ENCODE measurements at regions not wholly inside any gene's neighbourhood (a gene's known extent, or its start where the extent isn't known, plus 50 kb on each side); places are given as distances from the start of the nearest gene placed in this dataset.
"Not testable (repeated sequence)": the region's sequence is repeated elsewhere in the genome, so short reads cannot be mapped to it uniquely, and the experiment has no call there.

- no peak for DNase-seq
These were observed 104.5 kb upstream of the CHD1 start for GRCh38 chr5:99033014-99033900.

- DNase-seq, result no peak
These were observed 103.6 kb upstream of the CHD1 start for GRCh38 chr5:99032234-99033013.

- no peak for DNase-seq
These were observed 102.2 kb upstream of the CHD1 start for GRCh38 chr5:99030906-99031440.

- DNase-seq, result no peak
These were observed 100.4 kb upstream of the CHD1 start for GRCh38 chr5:99029172-99029571.

DNA sequence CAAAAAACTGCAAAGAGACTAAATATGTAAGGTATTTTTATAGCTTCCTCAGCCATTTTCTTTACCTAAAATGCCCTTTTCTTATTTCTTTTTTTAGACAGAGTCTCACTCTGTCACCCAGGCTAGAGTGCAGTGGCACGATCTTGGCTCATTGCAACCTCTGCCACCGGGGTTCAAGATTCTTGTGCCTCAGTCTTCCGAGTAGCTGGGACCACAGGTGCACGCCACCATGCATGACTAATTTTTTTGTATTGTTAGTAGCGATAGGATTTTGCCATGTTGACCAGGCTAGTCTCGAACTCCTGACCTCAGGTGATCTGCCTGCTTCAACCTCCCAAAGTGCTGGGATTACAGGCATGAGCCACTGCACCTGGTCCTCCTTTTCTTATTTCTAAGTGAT lies 99.4 kb upstream of the CHD1 start:
- DNase-seq, result not testable (repeated sequence)

DNA sequence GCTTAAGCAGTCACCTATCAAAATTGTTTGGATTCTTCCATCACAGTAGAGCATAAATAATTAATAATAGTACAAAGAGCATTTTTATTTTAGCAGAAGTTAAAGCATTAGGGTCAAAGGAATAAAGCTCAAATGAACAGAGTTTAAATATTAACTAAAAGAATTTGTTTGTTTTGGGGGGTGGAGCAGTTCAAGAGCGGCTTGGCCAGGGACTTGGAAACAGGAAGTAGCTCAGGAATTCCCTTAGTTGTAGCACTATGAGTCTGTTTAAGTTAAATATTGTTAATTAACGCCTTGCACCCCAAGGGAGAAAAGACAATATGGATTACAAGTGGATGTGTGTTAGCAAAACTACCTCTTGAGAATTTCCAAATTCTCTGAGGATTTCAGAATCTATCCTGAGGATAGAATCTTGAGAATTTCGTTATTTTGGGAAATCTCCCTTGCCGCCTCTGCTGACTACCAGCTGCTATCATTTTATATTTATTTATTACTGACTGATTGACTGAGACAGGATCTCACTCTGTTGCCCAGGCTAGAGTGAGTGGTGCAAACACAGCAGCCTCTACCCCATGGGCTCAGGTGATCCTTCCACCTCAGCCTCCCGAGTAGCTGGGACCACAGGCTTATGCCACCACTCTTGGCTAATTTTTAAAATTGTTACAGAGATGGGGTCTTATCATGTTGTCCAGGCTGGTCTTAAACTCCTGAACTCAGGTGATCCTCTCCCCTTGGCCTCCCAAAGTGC lies 96.7 kb upstream of the CHD1 start:
- no peak for DNase-seq

DNA sequence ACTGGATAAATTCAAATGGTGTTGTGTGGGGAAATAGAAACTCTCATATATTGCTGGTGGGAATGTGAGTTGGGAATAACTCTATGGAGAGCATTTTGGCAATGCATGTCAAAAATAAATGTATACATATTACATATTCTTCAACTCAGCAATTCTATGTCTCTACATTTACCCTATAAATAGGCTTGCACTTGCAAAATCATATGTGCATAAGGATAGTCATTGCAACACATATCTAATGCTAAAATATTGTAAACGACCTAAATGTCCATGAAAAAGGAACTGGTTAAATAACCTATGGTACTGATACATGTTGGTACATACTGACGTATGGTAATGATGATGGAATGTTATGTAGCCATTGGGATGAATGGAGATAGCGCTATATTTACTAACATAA lies 94.5 kb upstream of the CHD1 start:
- DNase-seq, result no peak

- DNase-seq, result no peak
These were observed 93.4 kb upstream of the CHD1 start for GRCh38 chr5:99022250-99022649.

GRCh38 chr5:99020698-99021048 lies 91.9 kb upstream of the CHD1 start:
- DNase-seq, result no peak

DNA sequence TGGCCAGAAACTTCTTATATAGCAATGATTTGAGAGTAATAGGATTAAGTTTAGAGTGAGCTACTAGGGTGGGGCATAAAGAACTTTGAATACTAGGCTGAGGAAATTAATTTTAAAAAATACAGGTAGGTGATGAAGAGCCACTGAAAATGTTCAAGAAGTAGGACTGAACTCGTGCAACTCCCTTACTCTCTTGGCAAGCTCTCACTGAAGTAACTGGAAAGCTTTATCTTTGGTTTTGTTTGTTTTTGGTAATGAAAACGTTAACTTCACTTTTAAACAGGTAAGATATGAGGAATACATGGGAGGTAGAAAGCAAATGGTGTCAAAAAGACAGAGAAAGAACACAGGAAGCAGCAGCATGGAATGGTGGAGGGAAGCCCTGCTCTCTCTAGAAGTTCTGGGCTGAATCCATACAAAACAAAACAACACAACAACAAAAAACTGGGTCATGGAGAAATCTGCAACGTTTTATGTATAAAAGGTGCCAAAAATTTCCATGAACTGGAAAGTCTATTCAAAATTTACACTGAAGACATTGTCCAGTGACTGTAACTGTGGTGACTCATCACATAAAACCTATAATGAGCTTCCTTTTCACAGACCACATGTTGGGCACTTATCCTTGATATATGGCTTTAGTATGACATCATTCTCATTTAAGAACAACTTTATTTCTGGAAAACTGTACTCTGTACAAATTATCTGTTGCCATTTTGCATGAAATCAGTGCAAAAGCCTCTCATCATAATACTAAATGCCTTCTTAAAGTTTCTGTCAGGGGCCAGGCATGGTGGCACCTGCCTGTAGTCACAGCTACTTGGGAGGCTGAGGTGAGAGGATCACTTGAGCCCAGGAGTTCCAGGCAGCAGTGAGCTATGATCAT lies 91.2 kb upstream of the CHD1 start:
- DNase-seq, result no peak

DNA sequence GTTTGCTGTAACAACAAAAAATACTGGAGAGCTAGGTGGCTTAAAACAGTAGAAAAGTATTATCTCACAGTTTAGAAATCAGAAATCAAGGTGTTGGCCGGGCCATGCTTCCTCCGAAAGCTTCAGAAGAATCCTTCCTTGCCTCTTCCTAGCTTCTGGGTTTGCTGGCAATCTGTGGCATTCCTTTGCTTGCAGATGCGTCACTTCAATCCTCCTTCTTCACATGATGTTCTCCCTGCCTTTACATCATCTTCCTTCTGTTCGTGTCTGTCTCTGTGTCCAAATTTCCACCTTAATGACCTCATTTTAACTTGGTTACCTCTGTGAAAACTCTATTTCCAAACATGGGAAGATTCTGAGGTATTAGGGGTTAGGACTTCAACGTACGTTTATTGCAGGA lies 90.4 kb upstream of the CHD1 start:
- no peak for DNase-seq

DNA sequence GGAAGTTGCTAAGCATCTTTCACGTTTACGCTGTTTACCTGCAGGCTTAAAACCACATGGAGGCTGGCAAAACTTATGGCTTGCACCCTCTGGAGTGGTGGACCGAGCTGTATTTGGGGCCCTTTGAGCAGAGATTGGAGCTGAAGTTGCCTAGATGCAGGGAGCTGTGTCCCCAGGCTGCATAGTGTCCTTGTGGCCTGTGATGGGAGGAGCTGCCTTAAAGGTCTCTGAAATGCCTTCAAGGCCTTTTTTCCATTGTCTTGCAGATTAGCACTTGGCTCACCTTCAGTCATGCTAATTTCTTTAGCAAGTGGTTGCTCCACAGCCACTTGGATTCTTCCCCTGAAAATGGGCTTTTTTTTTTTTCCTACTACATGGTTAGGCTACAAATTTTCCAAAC lies 81.5 kb upstream of the CHD1 start:
- DNase-seq, result no peak

DNA sequence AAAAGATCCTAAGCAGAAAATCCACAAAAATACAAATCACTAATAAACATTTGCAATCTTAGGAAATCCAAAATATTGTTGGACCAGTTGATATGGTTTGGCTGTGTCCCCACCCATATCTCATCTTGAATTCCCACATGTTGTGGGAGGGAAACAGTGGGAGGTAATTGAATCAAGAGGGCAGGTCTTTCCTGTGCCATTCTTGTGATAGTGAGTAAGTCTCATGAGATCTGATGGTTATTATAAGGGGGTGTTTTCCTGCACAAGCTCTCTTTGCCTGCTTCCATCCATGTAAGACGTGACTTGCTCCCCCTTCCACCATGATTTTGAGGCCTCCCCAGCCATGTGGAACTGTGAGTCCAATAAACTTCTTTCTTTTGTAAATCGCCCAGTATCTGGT lies 79.2 kb upstream of the CHD1 start:
- DNase-seq, result not testable (repeated sequence)

DNA sequence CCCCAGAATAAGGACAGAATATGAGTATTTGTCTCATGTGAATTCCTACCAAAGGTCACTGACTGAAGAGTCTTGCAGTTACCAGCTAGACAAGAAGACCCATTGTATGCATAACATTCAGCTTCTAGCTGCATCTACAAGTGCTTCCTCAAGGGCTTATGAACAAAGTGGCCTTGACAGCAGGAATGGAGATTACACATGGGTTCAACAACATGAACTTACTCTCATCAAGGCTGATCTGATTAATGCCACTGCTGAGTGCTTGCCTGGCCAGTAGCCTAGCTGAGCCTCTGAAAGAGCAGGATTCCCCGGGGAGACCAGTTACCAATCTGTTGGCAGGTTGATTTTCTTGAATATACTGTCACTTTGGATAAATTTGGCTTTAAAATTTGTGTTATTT lies 76.7 kb upstream of the CHD1 start:
- DNase-seq, result no peak

GRCh38 chr5:99004960-99005359 lies 76.2 kb upstream of the CHD1 start:
- DNase-seq, result no peak

DNA sequence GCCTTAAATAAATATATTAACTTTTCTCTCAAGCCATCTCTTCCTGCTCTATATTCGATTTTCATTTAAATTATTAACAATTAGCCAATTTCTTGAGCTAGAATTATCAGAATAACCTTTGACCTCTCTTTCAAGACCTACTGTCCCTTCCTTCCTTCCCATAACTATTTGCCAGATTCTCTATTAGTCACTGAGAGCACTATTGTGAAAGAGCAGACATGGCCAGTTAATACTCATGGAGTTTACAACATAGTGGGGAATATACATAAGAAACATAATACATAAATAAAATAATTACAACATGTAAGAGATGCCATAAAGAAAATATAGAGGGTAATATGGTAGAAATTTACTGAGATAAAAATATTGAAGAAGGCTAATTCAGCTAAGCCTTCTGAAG lies 72.1 kb upstream of the CHD1 start:
- DNase-seq, result no peak

DNA sequence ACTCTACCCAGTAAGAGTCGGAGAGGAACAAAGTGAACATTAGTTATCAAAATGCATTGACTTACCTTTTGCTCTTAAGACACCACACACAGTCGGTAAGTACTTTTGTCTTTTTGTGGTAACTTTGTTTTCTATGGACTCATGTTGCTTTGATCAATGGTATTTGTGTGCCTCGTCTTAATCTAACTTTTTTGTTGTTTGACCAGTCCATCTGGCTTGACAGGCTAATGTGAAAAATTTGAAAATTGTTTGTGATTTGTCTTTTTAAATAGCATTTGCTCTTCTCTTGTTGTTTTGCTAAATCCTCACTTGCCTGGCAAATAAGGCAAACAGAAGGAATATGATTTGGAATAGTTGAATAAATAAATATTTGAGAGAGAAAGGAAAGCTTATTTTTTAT lies 71.4 kb upstream of the CHD1 start:
- no peak for DNase-seq

- DNase-seq, result no peak
These were observed 70.8 kb upstream of the CHD1 start for GRCh38 chr5:98999631-99000030.

- no peak for DNase-seq
These were observed 68.2 kb upstream of the CHD1 start for GRCh38 chr5:98997000-98997399.

DNA sequence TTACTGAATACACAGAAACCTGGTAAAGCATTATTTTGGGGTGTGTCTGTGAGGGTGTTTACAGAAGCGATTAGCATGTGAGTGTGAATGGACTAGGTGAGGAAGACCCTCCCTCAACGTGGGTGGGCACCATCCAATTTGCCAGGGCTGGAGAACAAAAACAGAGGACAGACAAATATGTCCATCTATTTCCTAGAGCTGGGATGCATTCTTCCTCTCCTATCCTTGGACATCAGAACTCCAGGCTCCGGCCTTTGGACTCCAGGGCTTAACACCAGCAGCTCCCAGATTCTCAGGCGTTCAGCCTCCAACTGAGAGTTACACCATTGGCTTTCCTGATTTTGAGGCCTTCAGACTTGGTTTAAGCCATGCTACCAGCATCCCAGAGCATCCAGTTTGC lies 65.8 kb upstream of the CHD1 start:
- DNase-seq, result no peak

DNA sequence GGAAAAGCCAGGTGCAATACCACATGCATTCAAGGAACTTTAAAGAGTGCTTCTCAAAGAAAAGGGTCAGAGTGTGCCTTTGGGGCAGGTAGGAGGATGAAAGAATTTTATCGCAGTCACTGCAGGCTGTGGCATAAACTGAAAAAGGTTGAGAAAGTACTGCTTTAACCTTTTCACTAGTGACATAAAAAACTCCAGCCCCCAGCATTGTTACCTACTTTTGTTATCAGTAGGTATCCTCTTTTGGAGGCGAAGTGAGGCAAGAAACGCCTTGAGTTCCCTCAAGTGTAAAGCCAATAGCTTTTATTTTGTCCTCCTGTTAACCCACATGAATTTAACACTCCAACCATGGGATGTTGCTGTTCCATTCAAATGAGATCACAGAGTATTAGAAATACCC lies 64.7 kb upstream of the CHD1 start:
- DNase-seq, result no peak

- DNase-seq, result no peak
These were observed 63.7 kb upstream of the CHD1 start for GRCh38 chr5:98992552-98992951.

Measured in KG1 (cell line).